Esophagus squamous epithelium (tissue), 5 donors: ENCODE measurements at regions not wholly inside any gene's neighbourhood (a gene's known extent, or its start where the extent isn't known, plus 50 kb on each side); places are given as distances from the start of the nearest gene placed in this dataset.
"Not testable (repeated sequence)": the region's sequence is repeated elsewhere in the genome, so short reads cannot be mapped to it uniquely, and the experiment has no call there.

Experiments
- DNase-seq: peaks from one replicate; lab custom pipeline; 2025; lab: John Stamatoyannopoulos, UW
- H3K27ac ChIP-seq, 4 donors: fragments of 200-600 bp; sonication (generic); one replicate each; pipeline ENCODE4 v1.5.1; 2016 to 2019; ENCODE audit warnings: mild to moderate bottlenecking in 1 of 4
- H3K27me3 ChIP-seq, 4 donors: fragments of 200-600 bp; sonication (generic); 1 replicate in 3 of 4; 2 replicates in 1 of 4; pipeline versions ENCODE4 v1.5.1 to v1.6.0; 2017 to 2021; ENCODE audit warnings: antibody characterized with exemption in 1 of 4
- H3K36me3 ChIP-seq, 3 donors: fragments of 200-600 bp; sonication (generic); one replicate each; pipeline ENCODE4 v1.5.1; 2016 to 2019
- H3K4me1 ChIP-seq, 3 donors: fragments of 200-600 bp; sonication (generic); one replicate each; pipeline ENCODE4 v1.5.1; 2017 to 2019
- H3K4me3 ChIP-seq, 4 donors: fragments of 200-600 bp; sonication (generic); 1 replicate in 3 of 4; 2 replicates in 1 of 4; pipeline ENCODE4 v1.5.1; 2016 to 2019; ENCODE audit warnings: mild to moderate bottlenecking in 2 of 4, moderate library complexity in 1 of 4
- H3K9me3 ChIP-seq, 3 donors: fragments of 200-600 bp; sonication (generic); one replicate each; pipeline ENCODE4 v1.5.1; 2016 to 2019
- POLR2A ChIP-seq, 4 donors: fragments of 450-650 bp; IDR thresholded peaks; one replicate each; pipeline ENCODE4 v1.6.1; 2017; ENCODE audit warnings: antibody characterized with exemption in 4 of 4, mild to moderate bottlenecking in 4 of 4, moderate library complexity in 3 of 4
- WGBS, 2 donors: methylation state at CpG; one replicate each; pipeline ENCODE4 v1.1.5; 2018; 5-methylcytosine and 5-hydroxymethylcytosine counted together
- intact Hi-C: fragments of 100-400 bp; cut with DNase I; formaldehyde crosslinking; loops from one replicate; pipeline ENCODE4 v1.15.0; 2022
- TF ChIP-seq, protein P1 (sequence below), 6 experiments: fragments of 450-650 bp in 4 of 6; fragments of 200-600 bp in 2 of 6; sonication (generic) in 2 of 6; IDR thresholded peaks; one replicate each; pipeline ENCODE4 v1.5.1; 2016 to 2019; ENCODE audit warnings: antibody characterized with exemption in 6 of 6, mild to moderate bottlenecking in 4 of 6, moderate library complexity in 4 of 6
- donor health status: DM: yes; HTN: yes; CAD: no.

DNA sequence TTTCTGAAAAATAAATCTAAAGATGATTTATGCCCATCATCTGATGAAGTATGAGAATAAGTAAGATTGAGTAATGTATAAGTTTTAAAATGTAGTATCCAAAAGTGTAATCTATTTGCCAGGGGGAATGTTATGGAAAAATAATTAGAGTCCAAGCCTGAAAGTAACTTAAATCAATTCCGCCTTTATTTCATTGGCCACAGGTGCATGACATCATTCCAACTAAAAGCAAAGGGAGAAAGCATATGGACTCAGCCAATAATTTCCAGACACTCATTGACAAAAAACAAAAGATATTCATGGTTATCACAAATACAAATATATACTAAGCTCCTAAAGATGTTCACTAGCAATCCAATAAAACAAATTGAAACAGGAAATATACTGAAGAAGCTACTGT lies 752.6 kb upstream of the TMEFF2 start:
- Histone ChIP-seq H3K36me3 (no peaks in the 10 kb centered on the region), H3K9me3 (no peaks in the 10 kb centered on the region), H3K4me1 (no peaks in the 10 kb centered on the region), H3K27me3 (no peaks in the 10 kb centered on the region), H3K4me3 (no peak overlapping the region), H3K27ac (no peak overlapping the region)
- WGBS, 2 donors = 82 to 87% methylated on average over 1 of the region's 1 CpG
- no peak for DNase-seq
- intact Hi-C loops = no loop called here
- TF ChIP-seq, protein P1, sequence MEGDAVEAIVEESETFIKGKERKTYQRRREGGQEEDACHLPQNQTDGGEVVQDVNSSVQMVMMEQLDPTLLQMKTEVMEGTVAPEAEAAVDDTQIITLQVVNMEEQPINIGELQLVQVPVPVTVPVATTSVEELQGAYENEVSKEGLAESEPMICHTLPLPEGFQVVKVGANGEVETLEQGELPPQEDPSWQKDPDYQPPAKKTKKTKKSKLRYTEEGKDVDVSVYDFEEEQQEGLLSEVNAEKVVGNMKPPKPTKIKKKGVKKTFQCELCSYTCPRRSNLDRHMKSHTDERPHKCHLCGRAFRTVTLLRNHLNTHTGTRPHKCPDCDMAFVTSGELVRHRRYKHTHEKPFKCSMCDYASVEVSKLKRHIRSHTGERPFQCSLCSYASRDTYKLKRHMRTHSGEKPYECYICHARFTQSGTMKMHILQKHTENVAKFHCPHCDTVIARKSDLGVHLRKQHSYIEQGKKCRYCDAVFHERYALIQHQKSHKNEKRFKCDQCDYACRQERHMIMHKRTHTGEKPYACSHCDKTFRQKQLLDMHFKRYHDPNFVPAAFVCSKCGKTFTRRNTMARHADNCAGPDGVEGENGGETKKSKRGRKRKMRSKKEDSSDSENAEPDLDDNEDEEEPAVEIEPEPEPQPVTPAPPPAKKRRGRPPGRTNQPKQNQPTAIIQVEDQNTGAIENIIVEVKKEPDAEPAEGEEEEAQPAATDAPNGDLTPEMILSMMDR (IDR thresholded peaks at IDR 0.05) = no peak
- no peak for TF ChIP-seq POLR2A (IDR thresholded peaks at IDR 0.05)

DNA sequence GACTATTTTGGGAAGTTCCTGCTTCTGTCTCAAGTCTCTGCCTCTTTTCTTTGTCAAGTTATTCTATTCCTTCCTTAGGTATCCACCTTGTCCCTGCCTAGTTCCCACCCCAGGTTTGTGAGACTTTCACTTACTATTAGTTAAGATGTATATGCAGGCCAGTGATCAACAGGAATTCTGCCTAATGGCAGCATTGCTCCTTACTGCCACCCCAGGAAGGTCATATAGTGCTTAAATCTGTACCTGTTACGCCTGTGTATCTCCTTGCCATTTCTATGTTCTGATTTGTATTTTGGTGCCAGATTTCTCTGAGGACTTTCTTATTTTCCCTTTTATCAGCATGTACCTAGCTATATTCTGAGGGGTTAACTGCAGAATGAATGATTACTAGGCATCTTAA lies 746.0 kb upstream of the TMEFF2 start:
- Histone ChIP-seq H3K4me1 (no peaks in the 10 kb centered on the region), H3K4me3 (no peak overlapping the region), H3K27me3 (no peaks in the 10 kb centered on the region), H3K36me3 (no peaks in the 10 kb centered on the region), H3K9me3 (no peaks in the 10 kb centered on the region), H3K27ac (no peak overlapping the region)
- TF ChIP-seq, protein P1 (IDR thresholded peaks at IDR 0.05) = no peak
- no peak for TF ChIP-seq POLR2A (IDR thresholded peaks at IDR 0.05)
- no peak for DNase-seq
- intact Hi-C loops = no loop called here
- WGBS, 2 donors = 74 to 93% methylated on average over 1 of the region's 1 CpG

DNA sequence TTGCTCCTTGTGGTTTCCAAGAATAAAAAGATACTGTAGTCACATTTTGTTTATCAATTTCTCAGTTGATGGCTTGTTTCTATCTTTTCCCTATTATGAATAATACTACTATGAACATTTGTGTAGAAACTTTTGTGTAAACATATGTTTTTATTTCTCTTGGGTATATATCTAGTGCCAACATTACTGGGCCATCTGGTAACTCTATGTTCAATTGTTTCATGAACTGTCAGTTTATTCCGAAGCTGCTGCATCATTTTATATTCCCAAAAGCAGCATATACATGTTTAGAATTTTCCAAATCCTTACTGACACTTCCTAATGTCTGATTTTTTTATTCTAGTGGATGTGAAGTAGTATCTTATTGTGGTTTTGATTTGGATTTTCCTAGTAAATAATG lies 737.6 kb upstream of the TMEFF2 start:
- no peak for TF ChIP-seq POLR2A (IDR thresholded peaks at IDR 0.05)
- TF ChIP-seq, protein P1 (IDR thresholded peaks at IDR 0.05) = no peak
- no peak overlapping the region for H3K27ac ChIP-seq
- 32 to 52% methylated on average over 1 of the region's 1 CpG for WGBS, 2 donors
- H3K4me1 ChIP-seq = no peaks in the 10 kb centered on the region
- H3K36me3 ChIP-seq = no peaks in the 10 kb centered on the region
- intact Hi-C loops = no loop called here
- no peak for DNase-seq
- H3K4me3 ChIP-seq = no peak overlapping the region
- H3K27me3 ChIP-seq = no peaks in the 10 kb centered on the region
- H3K9me3 ChIP-seq = no peaks in the 10 kb centered on the region

DNA sequence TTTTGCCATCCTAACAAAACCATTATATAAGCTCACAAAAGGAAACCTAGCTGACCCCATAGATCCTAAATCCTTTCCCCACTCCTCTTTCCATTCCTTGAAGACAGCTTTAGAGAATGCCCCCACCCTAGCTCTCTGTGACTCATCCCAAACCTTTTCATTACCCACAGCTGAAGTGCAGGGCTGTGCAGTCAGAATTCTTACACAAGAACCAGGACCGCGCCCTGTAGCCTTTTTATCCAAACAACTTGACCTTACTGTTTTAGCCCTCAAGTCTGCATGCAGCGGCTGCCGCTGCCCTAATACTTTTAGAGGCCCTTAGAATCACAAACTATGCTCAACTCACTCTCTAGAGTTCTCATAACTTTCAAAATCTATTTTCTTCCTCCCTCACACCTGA lies 726.9 kb upstream of the TMEFF2 start:
- H3K27ac ChIP-seq, H3K27me3 ChIP-seq, H3K9me3 ChIP-seq, DNase-seq, H3K4me3 ChIP-seq, intact Hi-C loops, H3K4me1 ChIP-seq, H3K36me3 ChIP-seq: not testable (repeated sequence)
- WGBS, 2 donors = 91 to 95% methylated on average over 4 of the region's 4 CpGs

DNA sequence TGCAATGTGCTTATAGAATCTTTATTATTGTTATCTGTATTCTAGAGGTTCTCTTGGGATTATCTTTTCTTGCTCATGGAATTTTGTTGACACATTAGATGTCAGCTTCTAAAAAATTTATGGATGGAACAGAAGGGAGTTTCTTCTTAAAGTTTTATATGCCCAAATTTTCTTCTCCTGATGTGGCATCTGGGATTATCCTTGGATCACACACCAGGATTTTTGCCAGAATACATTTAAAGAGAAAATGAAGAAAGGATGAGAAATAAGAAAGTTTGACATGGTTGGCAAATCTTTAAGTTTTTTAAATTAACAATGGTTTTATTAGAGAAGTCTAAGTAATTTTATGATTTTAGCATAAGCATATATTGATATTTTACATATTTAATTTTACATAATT lies 706.7 kb upstream of the TMEFF2 start:
- DNase-seq = no peak
- Histone ChIP-seq H3K9me3 (no peaks in the 10 kb centered on the region), H3K4me3 (no peak overlapping the region), H3K27ac (no peak overlapping the region), H3K27me3 (no peaks in the 10 kb centered on the region), H3K4me1 (no peaks in the 10 kb centered on the region), H3K36me3 (no peaks in the 10 kb centered on the region)
- intact Hi-C loops = no loop called here
- TF ChIP-seq POLR2A (IDR thresholded peaks at IDR 0.05) = no peak
- TF ChIP-seq, protein P1 (IDR thresholded peaks at IDR 0.05) = no peak

DNA sequence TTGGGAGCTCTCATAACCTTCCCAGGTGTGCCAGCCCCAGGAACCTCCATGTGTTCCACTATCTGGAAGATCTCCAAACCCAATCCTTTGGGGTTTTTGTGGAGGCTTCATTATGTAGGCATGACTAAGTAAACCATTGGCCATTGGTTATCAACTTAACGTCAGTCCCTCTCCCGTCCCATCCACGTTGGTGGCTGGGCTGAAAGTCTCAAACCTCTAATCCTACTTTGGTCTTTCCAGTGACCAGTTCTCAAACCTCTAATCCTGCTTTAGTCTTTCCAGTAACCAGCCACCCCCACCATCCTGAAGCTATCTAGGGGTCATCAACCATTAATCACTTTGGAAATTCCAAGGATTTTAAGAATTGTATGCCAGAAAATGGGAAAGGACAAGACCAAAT lies 704.7 kb upstream of the TMEFF2 start:
- H3K4me1 ChIP-seq = no peaks in the 10 kb centered on the region
- no peaks in the 10 kb centered on the region for H3K9me3 ChIP-seq
- DNase-seq = no peak
- no peak overlapping the region for H3K4me3 ChIP-seq
- intact Hi-C loops = no loop called here
- no peak overlapping the region for H3K27ac ChIP-seq
- H3K36me3 ChIP-seq = no peaks in the 10 kb centered on the region
- no peaks in the 10 kb centered on the region for H3K27me3 ChIP-seq
- no peak for TF ChIP-seq POLR2A (IDR thresholded peaks at IDR 0.05)
- TF ChIP-seq, protein P1 (IDR thresholded peaks at IDR 0.05) = no peak
- WGBS, 2 donors = 68 to 83% methylated on average over 3 of the region's 3 CpGs

DNA sequence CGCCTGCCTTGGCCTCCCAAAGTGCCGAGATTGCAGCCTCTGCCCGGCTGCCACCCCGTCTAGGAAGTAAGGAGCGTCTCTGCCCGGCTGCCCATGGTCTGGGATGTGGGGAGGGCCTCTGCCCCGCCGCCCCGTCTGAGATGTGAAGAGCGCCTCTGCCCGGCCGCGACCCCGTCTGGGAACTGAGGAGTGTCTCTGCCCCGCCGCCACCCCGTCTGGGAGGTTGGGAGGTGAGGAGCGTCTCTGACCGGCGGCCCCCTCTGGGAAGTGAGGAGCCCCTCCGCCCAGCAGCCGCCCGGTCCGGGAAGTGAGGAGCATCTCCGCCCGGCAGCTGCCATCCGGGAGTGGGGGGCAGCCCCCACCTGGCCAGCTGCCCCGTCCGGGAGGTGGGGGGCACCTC lies 699.2 kb upstream of the TMEFF2 start:
- H3K27me3 ChIP-seq, H3K27ac ChIP-seq, DNase-seq, intact Hi-C loops, H3K36me3 ChIP-seq, H3K4me3 ChIP-seq, H3K9me3 ChIP-seq, H3K4me1 ChIP-seq: not testable (repeated sequence)
- WGBS, 2 donors = no CpG with 5 or more reads among the region's 29 CpGs
